ENCODE measurements at regions not wholly inside any gene's neighbourhood (a gene's known extent, or its start where the extent isn't known, plus 50 kb on each side); places are given as distances from the start of the nearest gene placed in this dataset.

DNA sequence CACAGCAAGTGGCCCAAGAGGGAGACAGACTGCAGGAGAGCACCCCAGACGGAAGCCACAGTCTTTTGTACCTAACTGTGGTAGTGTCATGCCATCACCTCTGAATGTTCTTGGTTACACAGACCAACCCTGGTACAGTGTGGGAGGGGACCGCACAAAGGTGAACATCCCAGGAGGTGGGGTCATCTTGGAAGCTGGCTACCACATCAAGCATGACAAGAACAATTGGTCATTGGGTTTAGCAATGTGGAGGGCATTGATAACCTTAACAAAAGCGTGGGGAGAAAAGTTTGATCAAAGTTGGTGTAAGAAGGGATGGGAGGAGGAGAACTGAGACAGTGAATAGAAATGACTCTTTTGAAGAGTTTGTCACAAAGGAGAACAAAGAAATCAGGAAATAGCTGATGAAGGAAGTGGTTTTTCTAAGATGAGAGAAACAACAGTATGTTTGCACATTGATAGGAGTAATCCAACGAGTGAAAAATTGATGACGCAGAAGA lies 87.1 kb upstream of the CACNA1E start:
- no peak overlapping the region for H3K4me3 ChIP-seq (ENCODE audit: low read depth, low read length)
- TF ChIP-seq, protein P1, sequence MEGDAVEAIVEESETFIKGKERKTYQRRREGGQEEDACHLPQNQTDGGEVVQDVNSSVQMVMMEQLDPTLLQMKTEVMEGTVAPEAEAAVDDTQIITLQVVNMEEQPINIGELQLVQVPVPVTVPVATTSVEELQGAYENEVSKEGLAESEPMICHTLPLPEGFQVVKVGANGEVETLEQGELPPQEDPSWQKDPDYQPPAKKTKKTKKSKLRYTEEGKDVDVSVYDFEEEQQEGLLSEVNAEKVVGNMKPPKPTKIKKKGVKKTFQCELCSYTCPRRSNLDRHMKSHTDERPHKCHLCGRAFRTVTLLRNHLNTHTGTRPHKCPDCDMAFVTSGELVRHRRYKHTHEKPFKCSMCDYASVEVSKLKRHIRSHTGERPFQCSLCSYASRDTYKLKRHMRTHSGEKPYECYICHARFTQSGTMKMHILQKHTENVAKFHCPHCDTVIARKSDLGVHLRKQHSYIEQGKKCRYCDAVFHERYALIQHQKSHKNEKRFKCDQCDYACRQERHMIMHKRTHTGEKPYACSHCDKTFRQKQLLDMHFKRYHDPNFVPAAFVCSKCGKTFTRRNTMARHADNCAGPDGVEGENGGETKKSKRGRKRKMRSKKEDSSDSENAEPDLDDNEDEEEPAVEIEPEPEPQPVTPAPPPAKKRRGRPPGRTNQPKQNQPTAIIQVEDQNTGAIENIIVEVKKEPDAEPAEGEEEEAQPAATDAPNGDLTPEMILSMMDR (IDR thresholded peaks at IDR 0.05; ENCODE audit: low read depth, low read length): no peak
- H3K27me3 ChIP-seq: no peaks in the 10 kb centered on the region; the same call in 1 of the 2 replicates
- H3K36me3 ChIP-seq: no peaks in the 10 kb centered on the region
- DNase-seq: no peak
- no peaks in the 10 kb centered on the region for H3K4me1 ChIP-seq
- H3K9me3 ChIP-seq: no peaks in the 10 kb centered on the region

DNA sequence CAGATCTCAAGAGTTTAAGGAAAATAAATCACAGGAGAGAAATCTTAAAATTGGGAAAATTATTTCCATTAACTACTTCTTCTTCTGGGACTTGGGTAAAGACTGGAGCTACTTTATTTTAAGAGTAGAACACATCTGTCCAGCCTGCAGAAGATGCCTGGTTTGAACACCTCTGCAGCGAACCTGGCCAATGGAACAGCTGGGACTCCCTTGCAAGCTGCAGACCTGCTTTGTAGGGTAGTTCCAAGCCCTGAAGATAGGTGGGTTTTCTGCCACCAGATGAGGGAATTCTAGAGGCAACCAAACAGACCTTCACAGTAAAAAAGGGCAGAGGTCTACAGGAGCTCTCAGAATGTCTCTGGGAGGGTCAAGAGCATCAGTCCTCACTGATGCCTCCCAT lies 86.5 kb upstream of the CACNA1E start:
- Histone ChIP-seq H3K36me3 (no peaks in the 10 kb centered on the region), H3K4me1 (no peaks in the 10 kb centered on the region), H3K4me3 (ENCODE audit: low read depth, low read length) (no peak overlapping the region), H3K27me3 (no peaks in the 10 kb centered on the region; the same call in 1 of the 2 replicates), H3K9me3 (no peaks in the 10 kb centered on the region)
- no peak for DNase-seq
- TF ChIP-seq, protein P1 (IDR thresholded peaks at IDR 0.05; ENCODE audit: low read depth, low read length): no peak

DNA sequence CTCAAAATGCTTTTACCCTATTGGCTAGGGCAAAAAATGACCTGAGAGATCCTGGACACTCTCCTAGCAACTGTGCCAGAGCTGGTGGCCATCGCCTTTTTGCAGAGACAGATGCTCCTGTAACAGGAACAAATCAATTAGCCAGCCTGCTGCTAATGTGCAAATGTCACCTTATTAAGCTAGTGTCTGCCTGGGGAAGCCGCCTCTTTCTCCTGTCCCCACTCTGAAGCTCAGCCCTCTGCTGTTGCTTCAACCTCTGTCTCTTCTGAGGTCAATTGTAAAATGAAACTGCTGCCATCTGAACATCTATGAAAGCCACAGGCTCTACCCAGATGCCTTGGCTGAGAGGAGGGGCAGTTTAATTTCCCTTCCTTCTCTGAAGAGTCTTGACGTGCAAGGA lies 85.5 kb upstream of the CACNA1E start:
- Histone ChIP-seq H3K4me3 (ENCODE audit: low read depth, low read length) (no peak overlapping the region), H3K4me1 (no peaks in the 10 kb centered on the region)
- DNase-seq: no peak

DNA sequence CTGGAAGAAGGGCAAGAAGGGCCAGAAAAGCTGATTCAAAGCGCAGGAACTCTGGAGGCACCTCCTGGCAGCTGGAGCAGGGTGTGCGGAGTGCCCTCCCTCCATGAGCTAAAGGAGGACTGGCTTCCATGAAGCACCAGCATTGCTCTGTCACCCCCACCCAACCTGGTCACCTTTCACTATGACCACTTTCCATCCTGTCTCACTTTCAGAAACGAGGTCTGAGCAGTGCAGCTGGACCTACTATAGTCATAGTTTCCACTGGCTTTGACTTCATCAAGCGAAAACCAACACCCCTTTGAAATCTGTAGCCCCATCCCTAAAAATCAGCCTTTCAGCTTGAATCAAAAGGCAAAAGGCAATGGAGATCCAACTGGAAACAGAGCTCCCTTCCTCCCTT lies 84.8 kb upstream of the CACNA1E start:
- H3K4me3 ChIP-seq (ENCODE audit: low read depth, low read length): no peak overlapping the region
- no peaks in the 10 kb centered on the region for H3K9me3 ChIP-seq
- H3K36me3 ChIP-seq: no peaks in the 10 kb centered on the region
- H3K27me3 ChIP-seq: no peaks in the 10 kb centered on the region; the same call in 1 of the 2 replicates
- DNase-seq: no peak
- TF ChIP-seq, protein P1 (IDR thresholded peaks at IDR 0.05; ENCODE audit: low read depth, low read length): no peak
- H3K4me1 ChIP-seq: no peaks in the 10 kb centered on the region

More for the DNA sequence above, 85.5 kb upstream of the CACNA1E start:
- H3K9me3 ChIP-seq: no peaks in the 10 kb centered on the region
- H3K27me3 ChIP-seq: no peaks in the 10 kb centered on the region; the same call in 1 of the 2 replicates
- TF ChIP-seq, protein P1 (IDR thresholded peaks at IDR 0.05; ENCODE audit: low read depth, low read length): no peak
- no peaks in the 10 kb centered on the region for H3K36me3 ChIP-seq

DNA sequence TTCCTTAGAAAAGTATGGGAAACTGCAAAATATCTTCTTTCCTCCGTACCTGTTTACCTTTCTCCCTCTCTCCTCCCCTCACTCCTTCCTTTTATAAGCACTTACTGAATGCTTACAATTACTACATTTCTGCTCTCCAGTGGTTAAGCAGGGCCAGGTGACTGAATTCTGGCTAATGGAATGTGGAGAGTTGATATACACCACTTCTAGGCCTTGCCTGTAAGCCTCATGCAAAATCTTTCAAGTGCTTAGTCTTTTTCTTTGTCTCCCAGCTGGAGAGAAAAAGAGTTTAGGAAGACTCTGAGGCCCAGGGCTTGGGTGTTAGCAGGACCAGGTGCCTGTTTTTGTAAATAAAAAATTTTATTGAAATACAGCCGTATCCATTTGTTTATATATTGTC lies 77.7 kb upstream of the CACNA1E start:
- no peak for DNase-seq
- H3K4me3 ChIP-seq (ENCODE audit: low read depth, low read length): no peak overlapping the region
- no peaks in the 10 kb centered on the region for H3K4me1 ChIP-seq
- H3K9me3 ChIP-seq: no peaks in the 10 kb centered on the region
- no peaks in the 10 kb centered on the region for H3K36me3 ChIP-seq
- TF ChIP-seq, protein P1 (IDR thresholded peaks at IDR 0.05; ENCODE audit: low read depth, low read length): no peak
- peaks cover 8% of the 10 kb centered on the region; the same call in 1 of the 2 replicates for H3K27me3 ChIP-seq

DNA sequence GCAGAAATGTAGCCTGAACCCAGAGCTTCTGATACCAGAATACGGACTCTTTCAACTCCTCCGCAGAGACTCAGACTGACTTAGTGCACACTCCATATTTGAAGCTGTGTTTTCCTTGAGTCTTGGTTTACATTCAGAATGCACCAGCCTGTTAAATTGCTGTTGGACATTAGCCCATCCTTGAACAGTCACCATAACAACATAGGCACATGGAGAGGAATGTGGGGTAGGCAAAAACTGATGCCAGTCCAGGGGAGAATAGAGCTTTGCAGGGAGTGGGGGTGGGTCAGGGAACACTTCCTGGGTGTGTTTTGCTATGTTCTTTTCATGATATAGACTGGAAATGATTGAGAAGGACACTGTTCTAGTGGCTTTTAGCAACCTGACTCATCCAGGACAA lies 76.3 kb upstream of the CACNA1E start:
- Histone ChIP-seq H3K4me3 (ENCODE audit: low read depth, low read length) (no peak overlapping the region), H3K36me3 (no peaks in the 10 kb centered on the region), H3K27me3 (peaks cover 12% of the 10 kb centered on the region), H3K4me1 (no peaks in the 10 kb centered on the region), H3K9me3 (no peaks in the 10 kb centered on the region)
- TF ChIP-seq, protein P1 (IDR thresholded peaks at IDR 0.05; ENCODE audit: low read depth, low read length): no peak
- DNase-seq: no peak
